HL-60/S4 treated with retinoic acid at 250 ng/mL for 4 days and 3 days (cell line): ENCODE measurements at regions not wholly inside any gene's neighbourhood (a gene's known extent, or its start where the extent isn't known, plus 50 kb on each side); places are given as distances from the start of the nearest gene placed in this dataset.
"Not testable (repeated sequence)": the region's sequence is repeated elsewhere in the genome, so short reads cannot be mapped to it uniquely, and the experiment has no call there.

Source experiments
- in situ Hi-C: fragments of 300-500 bp; cut with MboI; formaldehyde crosslinking; loops from 2 replicates; pipeline ENCODE4 v1.7.0; 2022; ENCODE audit warnings: low sequenced_read_pairs

DNA sequence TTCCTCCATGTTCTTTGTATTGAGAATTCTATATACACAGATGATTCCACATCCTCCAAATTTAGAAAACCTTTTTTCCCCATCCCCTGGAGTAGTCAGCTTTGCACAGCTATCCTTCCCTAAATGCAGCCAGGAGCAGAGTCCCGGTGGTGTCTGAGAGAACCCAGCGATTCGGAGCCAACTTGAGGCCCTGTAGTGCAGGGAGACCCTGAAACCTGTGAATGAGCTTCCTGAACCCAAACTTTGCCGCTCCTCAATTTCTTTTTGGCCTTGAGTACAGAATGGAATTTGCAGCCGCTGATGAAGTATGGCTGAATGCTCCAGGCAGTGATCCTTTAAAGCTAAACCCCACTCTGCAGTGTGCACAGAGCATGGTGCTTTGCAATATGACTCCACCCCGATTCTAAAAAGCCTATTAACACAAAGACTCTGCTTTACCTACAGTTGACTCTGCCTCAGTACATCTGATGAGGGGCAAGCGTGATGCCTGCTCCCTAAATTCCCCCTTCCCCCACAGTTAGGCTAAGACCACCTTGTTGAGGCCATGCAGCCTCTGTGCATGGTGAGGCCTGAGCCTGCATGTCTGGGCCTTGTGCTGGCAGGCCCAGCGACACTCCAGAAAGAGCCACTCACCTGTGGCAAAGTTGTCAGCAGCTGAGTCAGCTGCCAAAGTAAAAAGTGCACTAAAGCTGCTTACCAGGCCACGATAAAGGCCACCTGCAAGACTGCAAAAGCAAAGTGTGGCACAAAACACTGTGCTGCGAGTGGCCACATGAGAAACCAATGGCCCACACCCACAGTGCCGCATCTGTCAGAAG lies 82.1 kb downstream of the PLEKHG1 start:
- in situ Hi-C loops, result no loop called here

DNA sequence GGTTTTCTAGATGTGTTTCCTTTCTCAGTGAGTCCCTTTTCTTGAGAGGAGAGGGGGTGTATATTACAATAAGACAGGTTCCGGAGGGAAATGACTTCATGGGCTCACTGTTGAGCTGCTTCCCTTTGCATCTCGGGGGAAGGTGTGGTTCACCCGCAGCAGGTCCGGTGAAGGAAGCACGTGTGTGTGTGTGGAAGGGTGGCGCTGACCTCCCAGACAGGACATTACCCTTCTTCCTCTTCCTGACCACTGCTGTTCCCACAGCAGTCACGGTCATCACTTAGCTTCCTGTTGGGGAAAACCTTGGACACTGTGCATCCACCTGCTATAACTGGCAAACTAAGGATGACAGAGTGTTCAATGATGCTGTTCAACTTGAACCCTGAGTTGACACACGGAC lies 83.6 kb downstream of the PLEKHG1 start:
- in situ Hi-C loops, result no loop called here

DNA sequence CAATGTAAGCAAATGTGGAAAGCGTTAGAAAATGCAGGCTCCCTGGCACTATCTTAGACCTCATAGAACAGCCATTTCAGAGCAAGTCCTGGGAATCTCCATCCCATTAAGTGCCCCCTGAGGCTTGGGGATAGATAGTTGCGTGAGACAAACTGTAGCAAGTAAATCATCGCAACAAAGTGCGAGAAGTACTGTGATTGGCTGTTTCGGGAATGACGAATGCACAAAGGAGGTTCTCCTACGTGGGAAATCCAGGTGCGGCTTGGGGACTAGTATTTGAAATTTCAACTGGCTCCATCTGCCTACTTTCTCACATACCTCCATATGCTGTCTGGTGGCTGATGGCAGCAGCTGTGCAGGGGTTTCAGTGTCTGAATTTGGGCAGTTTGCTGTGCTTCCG lies 84.5 kb downstream of the PLEKHG1 start:
- in situ Hi-C loops, result no loop called here

DNA sequence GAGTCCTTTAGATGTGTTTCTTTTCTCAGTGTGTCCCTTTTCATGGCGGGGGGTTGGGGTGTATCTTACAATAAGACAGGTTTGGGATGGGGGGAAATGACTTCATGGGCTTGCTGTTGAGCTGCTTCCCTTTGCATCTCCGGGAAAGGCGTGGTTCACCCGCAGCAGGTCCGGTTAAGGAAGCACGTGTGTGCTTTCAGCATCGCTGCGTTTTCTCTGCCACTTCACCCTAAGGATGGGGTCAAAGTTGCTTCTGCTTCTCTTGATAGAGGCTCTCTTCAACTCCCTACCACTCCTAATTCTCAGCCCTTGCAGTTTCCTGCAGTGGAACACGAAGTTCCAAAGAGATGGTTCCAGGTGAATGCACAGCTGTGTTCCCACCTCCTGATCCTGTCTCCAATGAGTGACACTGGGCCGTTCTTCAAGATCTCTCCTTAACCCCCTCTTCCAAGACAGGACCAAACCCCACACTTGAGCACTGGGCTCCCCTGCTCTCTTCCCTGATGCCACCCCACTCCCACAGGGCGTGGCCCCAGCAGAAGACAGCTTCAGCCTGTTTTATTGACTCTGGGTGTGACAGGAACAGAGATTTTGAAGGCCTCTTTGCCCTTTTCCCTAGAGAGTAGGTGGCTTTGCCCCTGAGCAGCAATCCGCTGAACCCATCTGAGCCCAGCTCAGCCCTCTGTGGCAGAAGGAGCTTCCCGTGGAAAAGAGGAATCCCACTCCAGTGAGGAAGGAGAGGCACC lies 85.2 kb downstream of the PLEKHG1 start:
- in situ Hi-C loops, result no loop called here

DNA sequence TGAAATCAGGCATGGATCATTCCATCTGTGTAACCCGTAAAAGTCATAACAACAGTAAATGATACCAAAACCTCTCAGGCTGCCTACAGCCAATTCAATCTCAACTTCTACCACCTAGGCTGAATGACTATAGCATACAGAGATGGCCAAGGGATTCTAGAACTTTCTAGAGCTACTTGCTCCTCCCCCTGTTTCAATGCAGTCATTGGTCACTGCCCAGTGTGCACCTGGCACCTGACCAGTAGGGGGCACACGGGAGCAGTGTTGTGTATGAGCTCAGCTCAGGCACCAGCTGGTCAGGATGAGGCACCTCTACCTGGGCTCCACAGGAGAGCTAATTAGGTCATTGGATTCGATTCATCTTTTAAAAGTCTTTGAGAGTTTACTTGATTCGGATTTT lies 86.2 kb downstream of the PLEKHG1 start:
- in situ Hi-C loops, result no loop called here

DNA sequence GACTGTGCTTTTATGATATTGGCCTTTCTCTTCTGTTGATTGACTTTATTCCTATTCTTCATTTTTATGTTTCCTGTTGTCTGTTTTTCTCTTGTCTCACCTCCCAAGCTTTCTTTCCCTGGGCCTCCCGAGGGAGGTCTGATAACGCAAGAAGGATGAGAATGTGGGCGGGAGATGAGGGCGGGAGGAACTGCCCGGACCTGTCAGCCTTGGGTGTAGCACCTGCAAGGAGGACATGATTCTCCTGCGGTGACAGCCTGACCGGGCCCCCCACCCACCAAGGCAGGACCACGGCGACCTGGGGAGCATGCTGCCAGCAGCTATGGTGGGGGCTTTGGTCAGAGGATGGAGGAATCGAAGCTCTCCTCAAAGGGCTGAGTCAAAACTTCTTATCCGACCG lies 86.9 kb downstream of the PLEKHG1 start:
- in situ Hi-C loops, result no loop called here

DNA sequence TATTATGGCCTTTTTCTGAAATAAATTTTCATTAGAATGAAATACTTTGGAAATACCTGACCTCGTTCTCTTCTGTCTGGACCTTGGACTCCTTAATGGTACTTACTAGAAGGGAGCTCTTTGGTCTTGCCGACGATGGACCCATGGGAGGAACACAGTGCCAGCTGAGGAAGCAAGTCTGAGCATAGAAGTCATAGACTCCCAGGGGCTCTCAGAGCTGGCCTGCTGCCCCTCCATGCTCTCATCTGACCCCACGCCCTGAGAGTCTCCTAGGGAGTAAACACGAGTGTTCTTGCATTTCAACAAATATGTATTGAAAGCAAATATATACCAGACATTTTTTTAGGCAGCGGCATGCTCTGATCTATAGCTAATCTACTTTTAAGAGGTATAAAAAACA lies 87.8 kb downstream of the PLEKHG1 start:
- in situ Hi-C loops, result no loop called here

DNA sequence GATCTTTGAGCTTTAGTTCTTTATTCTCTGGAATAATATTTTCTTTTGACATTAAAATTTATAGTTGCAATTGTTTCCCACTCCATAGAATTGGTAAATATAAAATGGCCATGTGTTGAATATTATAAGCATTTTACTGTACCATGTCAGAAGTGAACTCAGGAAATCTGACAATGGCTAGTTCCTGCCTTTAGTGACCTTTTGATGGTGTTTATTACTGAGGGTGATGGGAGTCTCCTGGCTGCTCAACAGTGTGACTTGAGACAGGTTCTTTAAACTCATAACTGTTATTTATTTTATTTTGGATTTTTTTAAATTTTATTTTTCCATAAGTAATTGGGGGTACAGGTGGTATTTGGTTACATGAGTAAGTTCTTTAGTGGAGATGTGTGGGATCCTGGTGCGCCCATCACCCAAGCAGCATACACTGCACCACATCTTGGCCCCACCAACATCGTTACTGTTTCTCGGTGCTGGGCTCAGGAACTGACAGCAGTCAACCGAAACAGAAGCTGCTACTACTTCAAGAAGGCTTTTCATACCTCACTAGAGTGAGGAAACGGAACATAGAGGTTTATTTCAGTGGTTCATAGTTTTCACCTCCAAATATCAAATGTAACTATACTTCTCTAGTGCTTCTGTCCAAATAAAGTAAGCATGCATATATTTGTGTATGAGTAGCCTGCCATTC lies 90.4 kb downstream of the PLEKHG1 start:
- in situ Hi-C loops, result no loop called here

DNA sequence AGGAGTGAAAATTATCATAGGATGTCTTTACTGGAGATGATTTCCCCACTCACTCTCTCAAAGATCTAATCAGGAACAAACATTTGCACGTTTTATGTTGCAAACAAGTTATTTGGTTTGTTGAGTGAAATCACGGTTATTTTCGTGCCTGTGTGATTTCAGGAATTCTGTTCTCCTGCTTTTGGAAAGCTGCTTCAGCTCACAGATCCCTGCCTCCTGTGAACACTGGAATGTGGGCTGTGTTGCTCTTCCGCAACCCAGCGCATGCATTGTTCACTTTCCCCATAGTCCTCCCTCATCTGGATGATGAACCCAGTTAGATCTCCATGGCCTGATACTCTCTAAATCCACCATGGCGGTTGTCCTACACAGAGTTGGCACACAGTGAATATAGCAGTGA lies 91.0 kb downstream of the PLEKHG1 start:
- in situ Hi-C loops, result no loop called here

DNA sequence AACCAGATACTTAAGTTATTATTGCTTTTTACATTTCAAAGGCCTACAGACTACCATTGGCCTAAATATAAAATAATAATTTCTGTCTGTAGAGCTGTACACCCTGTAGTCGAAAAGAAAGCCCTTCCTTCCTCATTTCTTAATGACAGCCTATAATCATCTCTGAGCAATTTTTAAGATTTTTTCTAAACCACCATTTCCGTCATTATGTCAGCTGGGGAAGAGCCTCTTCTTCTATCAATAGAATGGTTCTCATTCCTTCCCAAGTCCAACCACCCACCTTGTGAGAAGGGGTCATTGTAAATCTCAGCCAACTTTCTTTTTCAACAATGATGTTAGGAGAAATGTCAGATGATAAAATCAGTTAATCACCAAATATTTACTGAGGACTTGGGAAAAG lies 91.8 kb downstream of the PLEKHG1 start:
- in situ Hi-C loops, result no loop called here

DNA sequence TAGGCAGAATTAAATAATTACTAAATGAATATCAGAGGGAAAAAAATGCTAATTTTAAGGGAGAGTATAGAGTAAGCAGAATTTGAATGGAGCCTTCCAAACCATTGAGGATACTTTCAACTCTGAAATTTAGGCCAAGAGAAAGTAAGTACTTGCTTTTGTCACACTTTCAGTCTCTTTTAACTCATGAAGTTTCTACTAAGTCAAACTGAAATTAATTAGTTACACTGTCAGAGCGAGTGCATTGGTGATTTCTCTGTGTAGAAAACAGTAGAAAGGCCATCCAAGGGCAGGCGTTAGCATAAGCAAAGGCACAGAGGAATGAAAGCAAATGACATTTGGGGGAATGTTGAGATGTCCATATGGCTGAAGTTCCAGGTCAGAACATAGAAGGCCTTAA lies 92.9 kb downstream of the PLEKHG1 start:
- in situ Hi-C loops, result no loop called here

DNA sequence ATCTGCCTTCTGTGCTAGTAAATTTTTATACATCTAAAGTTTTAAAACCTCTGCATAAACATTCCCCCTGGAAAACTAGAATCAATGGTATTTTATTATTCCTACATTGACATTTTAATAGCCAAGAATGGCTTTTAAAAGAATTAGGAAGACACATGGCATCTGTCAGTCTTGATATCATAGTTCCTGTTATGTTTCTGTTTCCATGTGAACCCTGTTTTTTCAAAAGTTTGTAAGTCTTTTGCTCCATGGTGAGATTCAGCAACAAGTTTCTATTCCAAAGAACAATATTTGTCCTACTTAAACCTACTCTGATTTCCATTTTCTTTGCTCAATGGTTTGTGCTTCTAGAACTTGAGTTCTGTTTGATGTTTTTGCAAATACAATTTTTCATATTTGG lies 95.2 kb downstream of the PLEKHG1 start:
- in situ Hi-C loops, result no loop called here

DNA sequence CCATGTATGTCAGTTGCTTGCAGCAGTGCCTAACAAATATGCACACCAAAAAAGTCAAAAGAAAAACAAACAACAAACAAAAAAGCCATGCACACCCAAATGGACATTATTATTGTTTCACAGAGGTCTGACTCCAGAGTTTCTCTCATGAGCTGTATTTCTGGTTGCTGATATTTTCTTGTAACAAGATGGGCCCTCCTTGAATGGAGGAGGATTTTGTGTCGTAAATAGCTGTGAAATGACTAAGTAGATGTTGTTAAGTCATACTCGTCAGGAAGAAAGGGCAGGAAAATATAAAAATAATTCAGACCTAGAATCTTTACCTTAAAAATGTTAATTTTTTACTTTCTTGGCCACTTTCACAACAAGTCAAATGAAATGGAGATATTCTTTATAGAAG lies 96.0 kb downstream of the PLEKHG1 start:
- in situ Hi-C loops, result no loop called here

DNA sequence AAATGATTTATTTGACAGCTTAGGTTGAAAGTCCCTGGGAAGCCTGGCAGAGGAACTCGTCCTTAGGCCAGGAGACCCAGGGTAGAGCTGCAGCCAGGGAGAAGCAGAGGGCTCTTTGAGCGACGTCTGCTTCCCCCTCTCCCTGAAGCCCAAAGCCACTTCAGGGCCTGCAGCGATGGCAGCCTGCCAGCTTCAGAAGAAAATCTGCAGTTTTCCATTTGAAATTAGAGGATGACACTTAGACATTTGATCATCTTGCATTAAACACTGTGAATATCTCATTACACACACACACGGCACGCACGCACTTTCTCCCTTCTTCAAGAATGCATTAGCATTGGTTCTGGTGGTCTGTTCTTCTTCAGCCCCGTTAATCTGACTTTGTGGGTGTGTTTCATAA lies 96.5 kb downstream of the PLEKHG1 start:
- in situ Hi-C loops, result no loop called here

DNA sequence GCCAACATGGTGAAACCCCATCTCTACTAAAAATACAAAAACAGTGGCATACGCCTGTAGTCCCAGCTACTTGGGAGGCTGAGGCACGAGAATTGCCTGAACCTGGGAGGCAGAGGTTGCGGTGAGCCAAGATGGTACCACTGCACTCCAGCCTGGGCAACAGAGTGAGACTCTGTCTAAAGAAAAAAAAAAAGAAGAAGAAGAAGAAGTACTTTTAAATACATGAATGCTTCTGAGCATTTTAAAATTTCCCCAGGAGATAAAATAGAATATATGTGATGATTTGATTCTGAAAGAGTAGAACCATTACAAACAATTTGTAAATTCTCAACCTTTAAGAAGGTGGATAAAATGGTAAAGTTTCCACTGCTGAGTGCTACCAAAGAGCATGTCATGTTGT lies 97.2 kb downstream of the PLEKHG1 start:
- in situ Hi-C loops, result not testable (repeated sequence)

DNA sequence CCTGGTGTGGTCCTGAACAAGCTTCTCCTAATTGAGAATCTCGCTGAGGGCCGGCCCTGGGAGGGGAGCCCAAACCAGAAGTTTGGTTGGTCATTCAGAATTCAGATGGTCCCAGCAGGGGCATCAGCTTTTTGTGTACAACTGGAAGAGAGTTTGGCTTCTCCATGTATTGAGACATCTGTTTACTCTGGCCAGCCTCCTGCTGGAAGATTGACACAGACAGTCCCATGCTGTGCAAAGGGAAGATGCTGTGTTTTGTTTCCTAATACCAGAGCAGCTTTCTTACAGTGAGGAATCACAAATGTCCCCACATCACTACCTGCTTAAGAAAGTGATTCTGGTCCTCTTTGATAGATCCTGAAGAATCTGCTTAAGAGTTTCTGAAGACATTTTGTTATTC lies 97.8 kb downstream of the PLEKHG1 start:
- in situ Hi-C loops, result no loop called here

DNA sequence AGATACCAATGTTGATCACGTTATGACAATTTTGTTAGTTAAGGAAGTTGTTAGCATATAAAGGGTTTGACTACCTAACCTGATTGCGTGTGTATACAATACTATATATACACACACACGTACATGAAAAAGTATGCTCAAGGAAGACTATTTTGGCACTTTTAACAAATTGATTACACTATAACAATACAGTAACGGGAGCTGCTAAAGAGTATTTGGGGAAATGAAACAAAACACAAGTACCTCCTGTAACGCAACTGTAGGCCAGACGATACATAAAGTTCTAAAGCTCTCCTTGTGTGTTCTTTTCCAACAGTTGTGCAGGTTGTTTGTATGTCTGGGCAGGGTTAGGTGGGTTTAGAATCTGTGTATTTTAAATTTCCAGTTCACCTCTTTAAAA lies 98.7 kb downstream of the PLEKHG1 start:
- in situ Hi-C loops, result no loop called here

DNA sequence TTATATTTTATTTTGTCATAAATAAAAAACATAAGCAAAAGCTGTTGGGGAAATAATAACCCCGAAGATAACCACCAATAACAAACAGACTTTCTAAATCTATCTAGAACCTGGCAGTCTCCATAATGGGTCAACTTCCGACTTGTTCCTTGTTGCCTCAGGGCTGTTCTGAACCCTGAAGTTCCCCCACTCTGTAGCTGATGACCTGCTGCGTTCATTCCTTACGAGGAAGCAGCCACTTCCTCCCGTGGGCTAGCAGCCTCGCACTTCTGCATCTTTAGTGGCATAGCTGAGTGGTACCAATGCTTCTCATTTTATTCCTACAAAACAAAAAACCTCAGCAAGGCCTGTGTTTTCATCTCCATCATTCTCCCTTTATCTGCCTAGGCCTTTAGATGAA lies 103.0 kb downstream of the PLEKHG1 start:
- in situ Hi-C loops, result no loop called here

DNA sequence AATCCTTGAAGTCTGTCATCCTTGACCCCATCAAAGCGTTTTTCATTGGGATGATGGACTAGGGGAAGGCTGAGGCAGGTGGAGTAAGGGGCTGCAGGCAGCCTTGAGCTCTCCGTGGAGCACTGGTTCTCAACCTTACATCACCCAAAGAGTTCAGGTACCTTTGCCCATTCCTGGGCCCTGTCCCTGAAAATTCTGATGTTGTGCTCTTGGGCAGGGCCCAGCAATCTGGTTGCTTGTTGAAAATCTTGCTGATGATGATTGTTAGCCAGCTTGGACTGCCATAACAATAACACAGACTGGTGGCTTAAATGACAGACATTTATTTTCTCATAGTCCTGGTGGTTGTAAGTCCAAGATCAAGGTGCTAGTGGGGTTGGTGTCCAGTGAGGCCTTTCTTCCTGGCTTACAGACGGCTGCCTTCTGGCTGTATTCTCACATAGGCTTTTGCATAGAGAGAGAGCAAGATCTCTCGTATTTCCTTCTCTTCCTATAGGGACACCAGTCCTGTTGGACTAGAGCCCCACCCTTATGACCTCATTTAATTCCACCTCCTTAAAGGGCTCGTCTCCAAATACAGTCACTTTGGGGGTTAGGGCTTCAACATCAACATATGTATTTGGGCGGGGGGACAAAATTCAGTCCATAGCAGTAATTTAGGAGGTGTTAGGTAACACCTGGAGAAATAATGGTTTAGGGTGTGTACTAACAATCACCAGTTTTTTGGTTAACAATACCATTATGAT lies 104.9 kb downstream of the PLEKHG1 start:
- in situ Hi-C loops, result no loop called here

DNA sequence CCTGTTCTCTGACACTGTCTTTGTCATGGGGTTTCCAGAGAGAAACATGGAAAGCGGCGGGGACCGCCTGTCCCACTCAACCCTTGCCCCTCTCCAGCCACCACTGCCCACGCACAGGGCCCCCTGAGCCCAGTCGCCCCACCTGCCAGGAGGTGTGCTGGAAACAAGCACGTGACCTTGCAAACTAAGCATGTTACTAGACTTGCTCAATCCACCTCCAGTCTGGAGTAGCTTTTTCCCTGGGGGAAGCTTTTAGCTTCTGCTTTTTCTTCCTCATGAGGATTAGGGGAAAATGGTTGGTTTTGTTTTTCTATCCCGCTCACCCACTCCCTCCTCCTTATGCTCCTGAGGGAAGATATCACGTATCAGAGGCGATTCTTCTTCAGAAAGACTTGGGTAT lies 105.7 kb downstream of the PLEKHG1 start:
- in situ Hi-C loops, result no loop called here

DNA sequence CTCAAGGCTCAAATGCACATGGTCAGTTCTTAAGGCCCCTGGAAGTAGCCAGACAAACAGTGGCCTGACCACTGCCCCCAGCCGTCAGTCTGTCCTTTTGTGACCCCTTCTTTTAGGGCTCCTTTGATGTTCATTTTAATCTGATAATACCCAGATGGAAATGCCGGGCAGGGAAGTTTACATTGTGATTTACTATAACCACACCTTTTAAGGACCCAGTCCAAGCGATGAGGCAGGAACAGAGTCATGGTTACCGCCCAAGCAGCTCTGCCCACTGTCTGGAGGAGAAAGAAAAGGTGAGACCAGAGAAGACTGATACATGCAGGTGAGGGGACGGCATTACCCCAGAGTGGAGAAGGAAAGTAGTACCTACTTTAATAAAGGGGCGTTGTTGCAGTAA lies 110.6 kb downstream of the PLEKHG1 start:
- in situ Hi-C loops, result no loop called here
